ENCODE measurements at regions not wholly inside any gene's neighbourhood (a gene's known extent, or its start where the extent isn't known, plus 50 kb on each side); places are given as distances from the start of the nearest gene placed in this dataset.

DNA sequence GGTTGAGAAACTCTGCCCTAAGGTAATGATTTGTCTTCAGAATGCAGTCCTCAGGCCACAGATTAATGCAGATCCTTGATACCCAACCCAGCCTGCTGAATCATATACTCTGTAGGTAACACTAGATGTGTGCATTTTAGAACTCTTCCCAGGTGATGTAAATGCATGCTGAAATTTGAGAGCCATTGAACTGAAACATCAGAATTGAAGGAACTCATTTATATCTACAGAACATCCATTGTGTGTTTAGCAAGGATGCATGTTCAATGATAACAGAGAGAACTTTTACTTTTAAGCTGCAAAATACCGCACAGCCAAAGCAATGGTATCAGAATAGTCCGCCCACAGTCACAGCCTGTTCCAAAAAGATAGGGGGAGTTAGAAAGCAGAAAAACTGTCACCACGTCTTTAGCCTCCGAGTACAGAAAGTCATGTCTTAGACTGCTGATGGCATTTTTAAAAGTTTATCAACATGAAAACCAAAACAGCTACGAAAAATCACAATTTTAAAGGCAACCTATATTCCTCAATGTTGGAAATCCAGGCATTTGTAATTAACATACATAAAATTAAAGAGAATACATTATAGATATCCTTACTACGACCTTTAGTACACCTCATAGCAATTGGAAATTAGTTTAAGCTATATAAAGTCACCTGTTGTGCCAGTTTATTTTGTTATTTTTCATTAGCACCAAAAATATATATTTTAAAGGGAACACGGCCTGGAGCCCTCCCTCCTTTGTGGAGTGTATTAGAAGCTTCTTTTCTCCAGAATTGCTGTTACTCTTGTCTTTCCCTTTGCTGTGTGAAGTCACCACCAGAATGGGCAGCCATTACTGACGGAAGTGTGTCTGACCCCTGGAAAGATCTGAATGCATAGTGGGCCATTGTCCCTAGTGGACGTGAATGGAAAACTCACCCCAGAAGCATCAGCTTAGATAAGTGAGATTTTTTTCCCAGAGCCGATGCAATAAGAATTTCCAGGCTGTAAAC lies 65.8 kb upstream of the PRKAR2B start:
- TF ChIP-seq GABPA (IDR thresholded peaks at IDR 0.05 in 1 of 2, conservative IDR thresholded peaks at IDR 0.05 in 1 of 2) (no peak), RXRA (IDR thresholded peaks at IDR 0.05) (no peak), TAF1 (conservative IDR thresholded peaks at IDR 0.05) (no peak), HNF4A (conservative IDR thresholded peaks at IDR 0.05) (no peak), NR2F2 (IDR thresholded peaks at IDR 0.05) (no peak), JUND (IDR thresholded peaks at IDR 0.05) (no peak), HNF4G (IDR thresholded peaks at IDR 0.05) (no peak), EGR1 (IDR thresholded peaks at IDR 0.05; ENCODE audit: low read depth in 2 of 2) (no peak), RAD21 (IDR thresholded peaks at IDR 0.05) (no peak), FOXA1 (IDR thresholded peaks at IDR 0.05) (no peak), SP1 (IDR thresholded peaks at IDR 0.05) (no peak)
- TF ChIP-seq, protein P1, sequence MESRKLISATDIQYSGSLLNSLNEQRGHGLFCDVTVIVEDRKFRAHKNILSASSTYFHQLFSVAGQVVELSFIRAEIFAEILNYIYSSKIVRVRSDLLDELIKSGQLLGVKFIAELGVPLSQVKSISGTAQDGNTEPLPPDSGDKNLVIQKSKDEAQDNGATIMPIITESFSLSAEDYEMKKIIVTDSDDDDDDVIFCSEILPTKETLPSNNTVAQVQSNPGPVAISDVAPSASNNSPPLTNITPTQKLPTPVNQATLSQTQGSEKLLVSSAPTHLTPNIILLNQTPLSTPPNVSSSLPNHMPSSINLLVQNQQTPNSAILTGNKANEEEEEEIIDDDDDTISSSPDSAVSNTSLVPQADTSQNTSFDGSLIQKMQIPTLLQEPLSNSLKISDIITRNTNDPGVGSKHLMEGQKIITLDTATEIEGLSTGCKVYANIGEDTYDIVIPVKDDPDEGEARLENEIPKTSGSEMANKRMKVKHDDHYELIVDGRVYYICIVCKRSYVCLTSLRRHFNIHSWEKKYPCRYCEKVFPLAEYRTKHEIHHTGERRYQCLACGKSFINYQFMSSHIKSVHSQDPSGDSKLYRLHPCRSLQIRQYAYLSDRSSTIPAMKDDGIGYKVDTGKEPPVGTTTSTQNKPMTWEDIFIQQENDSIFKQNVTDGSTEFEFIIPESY (IDR thresholded peaks at IDR 0.05), result no peak
- TF ChIP-seq, protein P2, sequence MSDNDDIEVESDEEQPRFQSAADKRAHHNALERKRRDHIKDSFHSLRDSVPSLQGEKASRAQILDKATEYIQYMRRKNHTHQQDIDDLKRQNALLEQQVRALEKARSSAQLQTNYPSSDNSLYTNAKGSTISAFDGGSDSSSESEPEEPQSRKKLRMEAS (IDR thresholded peaks at IDR 0.05), result no peak
- TF ChIP-seq, protein P3, sequence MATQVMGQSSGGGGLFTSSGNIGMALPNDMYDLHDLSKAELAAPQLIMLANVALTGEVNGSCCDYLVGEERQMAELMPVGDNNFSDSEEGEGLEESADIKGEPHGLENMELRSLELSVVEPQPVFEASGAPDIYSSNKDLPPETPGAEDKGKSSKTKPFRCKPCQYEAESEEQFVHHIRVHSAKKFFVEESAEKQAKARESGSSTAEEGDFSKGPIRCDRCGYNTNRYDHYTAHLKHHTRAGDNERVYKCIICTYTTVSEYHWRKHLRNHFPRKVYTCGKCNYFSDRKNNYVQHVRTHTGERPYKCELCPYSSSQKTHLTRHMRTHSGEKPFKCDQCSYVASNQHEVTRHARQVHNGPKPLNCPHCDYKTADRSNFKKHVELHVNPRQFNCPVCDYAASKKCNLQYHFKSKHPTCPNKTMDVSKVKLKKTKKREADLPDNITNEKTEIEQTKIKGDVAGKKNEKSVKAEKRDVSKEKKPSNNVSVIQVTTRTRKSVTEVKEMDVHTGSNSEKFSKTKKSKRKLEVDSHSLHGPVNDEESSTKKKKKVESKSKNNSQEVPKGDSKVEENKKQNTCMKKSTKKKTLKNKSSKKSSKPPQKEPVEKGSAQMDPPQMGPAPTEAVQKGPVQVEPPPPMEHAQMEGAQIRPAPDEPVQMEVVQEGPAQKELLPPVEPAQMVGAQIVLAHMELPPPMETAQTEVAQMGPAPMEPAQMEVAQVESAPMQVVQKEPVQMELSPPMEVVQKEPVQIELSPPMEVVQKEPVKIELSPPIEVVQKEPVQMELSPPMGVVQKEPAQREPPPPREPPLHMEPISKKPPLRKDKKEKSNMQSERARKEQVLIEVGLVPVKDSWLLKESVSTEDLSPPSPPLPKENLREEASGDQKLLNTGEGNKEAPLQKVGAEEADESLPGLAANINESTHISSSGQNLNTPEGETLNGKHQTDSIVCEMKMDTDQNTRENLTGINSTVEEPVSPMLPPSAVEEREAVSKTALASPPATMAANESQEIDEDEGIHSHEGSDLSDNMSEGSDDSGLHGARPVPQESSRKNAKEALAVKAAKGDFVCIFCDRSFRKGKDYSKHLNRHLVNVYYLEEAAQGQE (IDR thresholded peaks at IDR 0.05), result no peak
- Histone ChIP-seq H3K36me3 (ENCODE audit: control insufficient read depth in 4 of 4, insufficient read depth in 3 of 4, low read depth in 1 of 4, low read length in 3 of 4) (no peaks in the 10 kb centered on the region), H3K9me3 (ENCODE audit: control insufficient read depth in 4 of 4, low read length in 3 of 4) (no peaks in the 10 kb centered on the region), H3K4me3 (ENCODE audit: low read depth in 1 of 3, low read length in 3 of 3) (no peak overlapping the region), H3K27ac (ENCODE audit: low read depth in 1 of 2, low read length in 2 of 2) (no peak overlapping the region), H3K4me1 (ENCODE audit: control insufficient read depth in 4 of 4, insufficient read depth in 4 of 4, low read length in 3 of 4) (no peaks in the 10 kb centered on the region), H3K9ac (ENCODE audit: low read depth in 1 of 2, low read length in 2 of 2) (no peak overlapping the region), H3K27me3 (ENCODE audit: control insufficient read depth in 4 of 4, insufficient read depth in 4 of 4, low read length in 3 of 4) (no peaks in the 10 kb centered on the region)
- peak; percentile 59 for DNase-seq (ENCODE audit: low spot score)
- WGBS, result 75% methylated on average over 10 of the region's 10 CpGs

DNA sequence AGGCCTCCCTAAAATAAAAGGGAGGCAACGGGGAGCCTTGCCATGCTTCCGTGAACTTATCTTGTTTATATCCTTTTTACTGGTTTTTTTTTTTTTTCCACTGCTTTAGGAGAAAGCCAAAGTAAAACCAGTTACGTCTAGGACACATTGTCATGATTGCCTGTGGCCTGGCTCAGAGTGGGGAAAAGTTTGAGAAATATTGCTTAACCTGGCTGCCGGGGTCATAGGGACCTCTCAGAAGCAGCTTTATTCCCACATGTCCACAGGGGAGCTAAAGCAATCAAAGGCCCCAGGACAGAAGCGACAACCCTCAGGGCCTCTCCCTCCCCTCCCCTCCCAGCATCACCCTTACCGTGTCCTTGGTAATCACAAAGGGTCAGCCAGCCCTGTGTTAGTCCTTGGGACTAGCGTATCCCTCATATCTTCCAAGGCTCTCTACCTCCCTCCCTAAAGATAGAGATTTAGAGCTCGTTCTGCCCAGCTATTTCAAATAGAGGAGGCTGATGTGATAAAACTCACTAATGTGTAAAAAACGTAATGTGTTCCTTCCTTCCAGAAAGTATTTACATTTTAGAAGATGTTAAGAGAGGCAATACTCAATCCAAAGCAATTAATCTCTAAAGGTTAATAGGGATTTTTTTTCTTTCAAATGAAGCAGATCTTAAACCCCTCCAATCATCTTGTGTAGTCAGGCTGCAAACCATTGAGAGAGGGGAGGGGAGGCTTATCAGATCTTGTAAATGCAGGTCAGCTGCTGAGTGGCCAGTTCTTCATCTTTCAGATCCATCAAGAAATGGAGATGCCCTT lies 64.8 kb upstream of the PRKAR2B start:
- Histone ChIP-seq H3K27ac (ENCODE audit: low read depth in 1 of 2, low read length in 2 of 2) (no peak overlapping the region), H3K9ac (ENCODE audit: low read depth in 1 of 2, low read length in 2 of 2) (no peak overlapping the region), H3K4me3 (ENCODE audit: low read depth in 1 of 3, low read length in 3 of 3) (no peak overlapping the region), H3K9me3 (ENCODE audit: control insufficient read depth in 4 of 4, low read length in 3 of 4) (no peaks in the 10 kb centered on the region), H3K36me3 (ENCODE audit: control insufficient read depth in 4 of 4, insufficient read depth in 3 of 4, low read depth in 1 of 4, low read length in 3 of 4) (no peaks in the 10 kb centered on the region), H3K27me3 (ENCODE audit: control insufficient read depth in 4 of 4, insufficient read depth in 4 of 4, low read length in 3 of 4) (no peaks in the 10 kb centered on the region), H3K4me1 (ENCODE audit: control insufficient read depth in 4 of 4, insufficient read depth in 4 of 4, low read length in 3 of 4) (no peaks in the 10 kb centered on the region)
- no peak for DNase-seq (ENCODE audit: low spot score)
- WGBS, result 53% methylated on average over 9 of the region's 9 CpGs
- TF ChIP-seq, protein P2 (IDR thresholded peaks at IDR 0.05), result no peak
- TF ChIP-seq HNF4A (conservative IDR thresholded peaks at IDR 0.05), result no peak
- no peak for TF ChIP-seq HNF4G (IDR thresholded peaks at IDR 0.05)
- TF ChIP-seq, protein P4, sequence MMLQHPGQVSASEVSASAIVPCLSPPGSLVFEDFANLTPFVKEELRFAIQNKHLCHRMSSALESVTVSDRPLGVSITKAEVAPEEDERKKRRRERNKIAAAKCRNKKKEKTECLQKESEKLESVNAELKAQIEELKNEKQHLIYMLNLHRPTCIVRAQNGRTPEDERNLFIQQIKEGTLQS (IDR thresholded peaks at IDR 0.05), result no peak
- no peak for TF ChIP-seq FOXA2 (IDR thresholded peaks at IDR 0.05)
- TF ChIP-seq SP1 (IDR thresholded peaks at IDR 0.05), result no peak
- TF ChIP-seq RXRA (IDR thresholded peaks at IDR 0.05), result no peak
- no peak for TF ChIP-seq NR2F2 (IDR thresholded peaks at IDR 0.05)
- TF ChIP-seq, protein P3 (IDR thresholded peaks at IDR 0.05), result no peak
- no peak for TF ChIP-seq YY1 (IDR thresholded peaks at IDR 0.05)
- no peak for TF ChIP-seq FOXA1 (IDR thresholded peaks at IDR 0.05)
- TF ChIP-seq JUND (IDR thresholded peaks at IDR 0.05), result no peak

All from liver (tissue), 7 donors.